GM06990 (cell line): ENCODE measurements at regions not wholly inside any gene's neighbourhood (a gene's known extent, or its start where the extent isn't known, plus 50 kb on each side); places are given as distances from the start of the nearest gene placed in this dataset.

Experiments
- DNase-seq: peaks from one replicate; pipeline ENCODE4 v3.0.0-alpha.2; 2011; ENCODE audit not compliant: insufficient read length; ENCODE audit errors: extremely low read depth
- H3K27me3 ChIP-seq: replicated peaks from 2 replicates; pipeline ENCODE4 v1.6.0; 2011; ENCODE audit warnings: low read length; ENCODE audit not compliant: control insufficient read depth, insufficient read depth
- H3K36me3 ChIP-seq: 2 replicates; pipeline ENCODE4 v1.5.1; 2011; ENCODE audit warnings: low read length; ENCODE audit not compliant: control insufficient read depth, insufficient read depth
- H3K4me3 ChIP-seq: replicated peaks from 2 replicates; pipeline ENCODE4 v1.5.1; 2011; ENCODE audit warnings: low read depth, mild to moderate bottlenecking, control low read depth, low read length
- CTCF ChIP-seq: IDR thresholded peaks from 2 replicates; pipeline ENCODE4 v1.5.1; 2011; ENCODE audit warnings: low read length, control low read depth, mild to moderate bottlenecking, inconsistent platforms; ENCODE audit not compliant: insufficient read depth, poor library complexity, severe bottlenecking

DNA sequence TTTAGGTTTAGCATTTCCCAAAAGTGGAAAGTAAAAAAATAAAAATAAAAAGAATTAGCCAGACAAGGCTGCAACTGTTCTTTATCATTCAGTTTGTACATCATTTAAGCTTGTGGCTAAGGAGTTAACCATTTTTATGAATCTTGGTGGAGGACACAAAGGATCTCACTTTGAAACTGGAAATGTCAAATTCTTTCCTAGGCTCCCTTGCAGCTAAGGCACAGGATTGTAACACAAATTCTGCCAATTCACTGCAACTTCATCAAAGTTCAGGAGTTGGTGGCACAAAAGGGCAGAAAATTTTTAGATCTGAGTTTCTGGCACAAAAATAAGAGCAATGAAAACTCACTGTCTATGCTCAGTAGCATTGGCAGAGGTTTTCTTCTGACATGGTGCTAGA lies 211.2 kb upstream of the SYT10 start:
- Histone ChIP-seq H3K4me3 (no peak overlapping the region), H3K36me3 (no peaks in the 10 kb centered on the region), H3K27me3 (no peaks in the 10 kb centered on the region)
- TF ChIP-seq CTCF = no peak
- no peak for DNase-seq

DNA sequence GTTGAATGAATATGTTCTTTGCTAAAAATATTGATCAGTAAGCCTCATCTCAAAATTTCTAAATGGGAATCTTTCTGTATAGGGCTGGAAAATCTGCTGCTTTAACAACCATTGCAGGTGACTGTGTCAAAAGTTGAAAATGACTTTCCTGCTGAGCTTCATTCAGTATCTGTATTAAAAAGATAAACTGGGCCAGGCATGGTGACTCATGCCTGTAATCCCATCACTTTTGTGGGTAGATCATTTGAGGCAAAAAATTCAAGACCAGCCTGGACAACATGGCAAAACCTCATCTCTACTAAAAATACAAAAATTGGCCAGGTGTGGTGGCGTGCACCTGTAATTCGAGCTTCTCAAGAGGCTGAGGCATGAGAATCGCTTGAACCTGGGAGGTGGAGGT lies 213.7 kb upstream of the SYT10 start:
- Histone ChIP-seq H3K27me3 (no peaks in the 10 kb centered on the region), H3K36me3 (no peaks in the 10 kb centered on the region), H3K4me3 (no peak overlapping the region)
- no peak for TF ChIP-seq CTCF
- no peak for DNase-seq

DNA sequence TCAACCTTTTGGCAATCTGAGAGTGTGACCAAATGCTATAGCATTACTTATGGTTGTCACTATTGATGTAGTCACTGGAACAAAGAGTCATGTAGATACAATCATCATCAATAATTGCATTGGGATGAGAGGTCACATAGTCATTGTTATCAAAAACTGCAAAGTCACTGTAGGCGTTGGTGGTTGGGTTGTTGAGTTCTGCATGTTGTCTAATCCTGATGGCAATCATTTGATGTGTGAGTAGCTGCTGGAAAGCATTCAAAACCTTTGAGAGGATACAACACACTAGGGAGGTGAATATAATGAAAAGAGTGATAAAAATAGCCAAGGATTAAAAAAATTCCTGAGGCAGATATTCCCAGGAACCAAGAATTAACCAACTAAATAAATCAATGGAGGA lies 214.7 kb upstream of the SYT10 start:
- DNase-seq = no peak
- no peak for TF ChIP-seq CTCF

DNA sequence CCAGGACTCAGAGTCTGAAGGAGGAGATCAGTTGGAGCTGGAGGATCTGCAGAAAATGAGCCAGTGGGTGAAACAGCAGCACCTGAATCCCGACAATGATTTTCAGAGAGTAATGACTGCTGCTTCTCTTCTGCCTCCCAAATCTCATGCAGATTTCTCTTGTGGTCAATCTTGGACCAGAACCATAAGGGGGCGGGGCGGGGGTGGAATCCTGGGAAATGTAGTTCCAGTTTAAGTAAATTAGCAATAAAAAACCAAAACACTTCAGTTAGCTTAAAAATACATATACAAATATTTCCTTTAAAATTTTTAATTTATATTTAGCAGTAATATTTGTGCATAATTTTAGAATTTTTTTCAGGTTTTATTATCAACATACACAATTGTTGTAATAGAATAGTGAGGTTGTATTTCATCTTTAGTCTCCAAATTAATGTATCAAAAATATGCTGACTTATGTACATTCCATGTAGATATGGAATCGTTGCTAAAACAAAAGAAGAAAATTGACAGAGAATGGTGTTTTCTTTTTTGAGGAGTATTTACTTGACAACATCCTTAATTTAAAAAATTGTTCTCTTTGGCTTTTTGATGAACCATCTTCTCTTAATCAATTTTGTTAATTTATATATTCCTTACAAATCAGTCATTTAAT lies 223.5 kb upstream of the SYT10 start:
- DNase-seq = no peak
- no peaks in the 10 kb centered on the region for H3K27me3 ChIP-seq
- H3K36me3 ChIP-seq = no peaks in the 10 kb centered on the region
- H3K4me3 ChIP-seq = no peak overlapping the region
- no peak for TF ChIP-seq CTCF

More for the DNA sequence above, 214.7 kb upstream of the SYT10 start:
- Histone ChIP-seq H3K4me3 (no peak overlapping the region), H3K36me3 (no peaks in the 10 kb centered on the region), H3K27me3 (no peaks in the 10 kb centered on the region)

DNA sequence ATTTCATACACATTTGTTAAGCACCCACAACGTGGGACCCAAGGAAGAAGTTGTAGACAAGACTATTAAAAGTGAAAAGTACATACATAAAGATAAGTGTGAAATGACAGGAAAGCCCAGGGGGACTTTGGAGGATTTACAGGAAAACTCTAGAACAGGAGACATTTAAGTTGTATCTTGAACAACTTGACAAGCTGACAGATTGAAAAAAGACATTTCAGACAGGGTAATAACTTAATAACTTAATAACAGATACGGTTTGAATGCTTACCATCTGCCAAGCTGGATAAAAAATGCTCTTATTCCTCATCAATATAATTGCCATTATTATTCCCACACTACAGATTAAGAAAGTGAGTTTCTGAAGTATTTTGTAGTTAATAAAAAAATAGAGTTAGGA lies 229.7 kb upstream of the SYT10 start:
- Histone ChIP-seq H3K4me3 (no peak overlapping the region), H3K27me3 (no peaks in the 10 kb centered on the region), H3K36me3 (no peaks in the 10 kb centered on the region)
- DNase-seq = no peak
- TF ChIP-seq CTCF = no peak

- H3K4me3 ChIP-seq = no peak overlapping the region
- no peaks in the 10 kb centered on the region for H3K36me3 ChIP-seq
- no peak for DNase-seq
- H3K27me3 ChIP-seq = no peaks in the 10 kb centered on the region
- no peak for TF ChIP-seq CTCF
Measured at GRCh38 chr12:33670284-33670683, 230.7 kb upstream of the SYT10 start.
